LNCaP clone FGC (cell line): ENCODE measurements at regions not wholly inside any gene's neighbourhood (a gene's known extent, or its start where the extent isn't known, plus 50 kb on each side); places are given as distances from the start of the nearest gene placed in this dataset.

Source experiments
- DNase-seq: peaks from one replicate; pipeline ENCODE4 v3.0.0-alpha.2; 2011; ENCODE audit warnings: low read depth
- H3K4me3 ChIP-seq: 2 replicates; pipeline ENCODE4 v1.5.1; 2011; ENCODE audit warnings: mild to moderate bottlenecking, low read depth, low read length, control low read depth
- CTCF ChIP-seq: IDR thresholded peaks from 2 replicates; pipeline ENCODE4 v1.5.1; 2012; ENCODE audit warnings: mild to moderate bottlenecking; ENCODE audit not compliant: control insufficient read depth, insufficient read depth; ENCODE audit errors: extremely low read depth

- TF ChIP-seq CTCF: no peak
- DNase-seq: no peak
- H3K4me3 ChIP-seq: no peak overlapping the region
Measured at GRCh38 chr9:665296-665695, 176.2 kb upstream of the DMRT1 start.

GRCh38 chr9:671997-672396 is 169.5 kb upstream of the DMRT1 start:
- H3K4me3 ChIP-seq: no peak overlapping the region
- no peak for DNase-seq
- no peak for TF ChIP-seq CTCF

- no peak overlapping the region for H3K4me3 ChIP-seq
- no peak for DNase-seq
- TF ChIP-seq CTCF: no peak
Measured at GRCh38 chr9:672851-673250, 168.6 kb upstream of the DMRT1 start.

- no peak for TF ChIP-seq CTCF
- DNase-seq: peak; percentile 46
- H3K4me3 ChIP-seq: no peak overlapping the region
Measured at GRCh38 chr9:673264-673965, 168.1 kb upstream of the DMRT1 start.

- H3K4me3 ChIP-seq: no peak overlapping the region
- DNase-seq: no peak
- TF ChIP-seq CTCF: no peak
Measured at GRCh38 chr9:673966-674526, 167.5 kb upstream of the DMRT1 start.

- no peak for DNase-seq
- TF ChIP-seq CTCF: no peak
- no peak overlapping the region for H3K4me3 ChIP-seq
Measured at GRCh38 chr9:675697-676370, 165.7 kb upstream of the DMRT1 start.
